ENCODE measurements at regions not wholly inside any gene's neighbourhood (a gene's known extent, or its start where the extent isn't known, plus 50 kb on each side); places are given as distances from the start of the nearest gene placed in this dataset.

GRCh38 chr2:182586426-182586825, 129.6 kb upstream of the DNAJC10 start:
- ChIA-PET CTCF (ENCODE audit: low intra/inter-chr PET ratio) (no interaction called here), POLR2A (interaction anchor here (1.1 kb wide), 1 partner anchor 15 kb away, joined by 3 read pairs; no protein-coding TSS in a partner anchor)
- H3K4me2 ChIP-seq (ENCODE audit: insufficient read depth, low read length), result no peak overlapping the region
- DNase-seq (ENCODE audit: extremely low read depth in 1 of 4, low spot score in 3 of 4) (no peak), FAIRE-seq (no peak), ATAC-seq (peak; percentile 46; the same call in 2 of the 3 replicates)
- H3K9ac ChIP-seq (ENCODE audit: insufficient read depth in 1 of 2, low read depth in 2 of 2, low read length in 2 of 2), result no peak overlapping the region
- BruUV-seq (replicated peaks), result no TSS peak
- WGBS (ENCODE audit: insufficient coverage, low coverage, missing lambda C conversion rate), result 4% methylated on average over 2 of the region's 2 CpGs
- intact Hi-C loops (cut with micrococcal nuclease), result no loop called here
- no peaks in the 10 kb centered on the region for H3K9me3 ChIP-seq (replicated peaks; ENCODE audit: control insufficient read depth, insufficient read depth, low read depth, low read length)
- H3K27me3 ChIP-seq (ENCODE audit: control insufficient read depth in 2 of 2, insufficient read depth in 2 of 2, low read length in 2 of 2), result no peaks in the 10 kb centered on the region
- H4K20me1 ChIP-seq (replicated peaks; ENCODE audit: control insufficient read depth, insufficient read depth, low read length), result no peaks in the 10 kb centered on the region
- H3K79me2 ChIP-seq (ENCODE audit: control insufficient read depth, insufficient read depth, low read length), result no peaks in the 10 kb centered on the region
- H2AFZ ChIP-seq (ENCODE audit: low read depth, low read length), result no peak overlapping the region
- H3K4me3 ChIP-seq, result no peak overlapping the region
- in situ Hi-C loops (cut with MboI), result no loop called here
- no peaks in the 10 kb centered on the region for H3K36me3 ChIP-seq (ENCODE audit: control insufficient read depth, insufficient read depth, low read length)
- H3K9me1 ChIP-seq (ENCODE audit: control insufficient read depth, insufficient read depth, low read length), result no peaks in the 10 kb centered on the region
- no peak overlapping the region for H3K27ac ChIP-seq (ENCODE audit: extremely low read depth, low read depth, low read length)
- TF ChIP-seq ZNF282 (CRISPR knock-in tag; IDR thresholded peaks at IDR 0.05), result no peak
- TF ChIP-seq, protein P1, sequence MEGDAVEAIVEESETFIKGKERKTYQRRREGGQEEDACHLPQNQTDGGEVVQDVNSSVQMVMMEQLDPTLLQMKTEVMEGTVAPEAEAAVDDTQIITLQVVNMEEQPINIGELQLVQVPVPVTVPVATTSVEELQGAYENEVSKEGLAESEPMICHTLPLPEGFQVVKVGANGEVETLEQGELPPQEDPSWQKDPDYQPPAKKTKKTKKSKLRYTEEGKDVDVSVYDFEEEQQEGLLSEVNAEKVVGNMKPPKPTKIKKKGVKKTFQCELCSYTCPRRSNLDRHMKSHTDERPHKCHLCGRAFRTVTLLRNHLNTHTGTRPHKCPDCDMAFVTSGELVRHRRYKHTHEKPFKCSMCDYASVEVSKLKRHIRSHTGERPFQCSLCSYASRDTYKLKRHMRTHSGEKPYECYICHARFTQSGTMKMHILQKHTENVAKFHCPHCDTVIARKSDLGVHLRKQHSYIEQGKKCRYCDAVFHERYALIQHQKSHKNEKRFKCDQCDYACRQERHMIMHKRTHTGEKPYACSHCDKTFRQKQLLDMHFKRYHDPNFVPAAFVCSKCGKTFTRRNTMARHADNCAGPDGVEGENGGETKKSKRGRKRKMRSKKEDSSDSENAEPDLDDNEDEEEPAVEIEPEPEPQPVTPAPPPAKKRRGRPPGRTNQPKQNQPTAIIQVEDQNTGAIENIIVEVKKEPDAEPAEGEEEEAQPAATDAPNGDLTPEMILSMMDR (IDR thresholded peaks at IDR 0.05 in 2 of 3, conservative IDR thresholded peaks at IDR 0.05 in 1 of 3; ENCODE audit: insufficient read depth in 2 of 3, low read depth in 1 of 3, low read length in 3 of 3), result peak in 1 of 3 experiments; percentile 22; a peak in 1 of 6 replicates
- TF ChIP-seq RAD21 (CRISPR knock-in tag; conservative IDR thresholded peaks at IDR 0.05 in 1 of 2, IDR thresholded peaks at IDR 0.05 in 1 of 2), result peak; percentile 8 to 19; a peak in 2 of 4 replicates
- no peak for TF ChIP-seq ZNF174 (CRISPR knock-in tag; IDR thresholded peaks at IDR 0.05)
- H3K4me1 ChIP-seq (replicated peaks in 1 of 2; ENCODE audit: control insufficient read depth in 2 of 2, insufficient read depth in 2 of 2, low read length in 2 of 2), result no peaks in the 10 kb centered on the region

GRCh38 chr2:182587831-182588230, 128.2 kb upstream of the DNAJC10 start:
- WGBS (ENCODE audit: insufficient coverage, low coverage, missing lambda C conversion rate), result 8% methylated on average over 1 of the region's 1 CpG
- DNase-seq (ENCODE audit: extremely low read depth in 1 of 4, low spot score in 3 of 4), result no peak
- Histone ChIP-seq H3K27ac (ENCODE audit: extremely low read depth, low read depth, low read length) (no peak overlapping the region), H2AFZ (ENCODE audit: low read depth, low read length) (no peak overlapping the region), H3K36me3 (ENCODE audit: control insufficient read depth, insufficient read depth, low read length) (no peaks in the 10 kb centered on the region), H3K4me1 (replicated peaks in 1 of 2; ENCODE audit: control insufficient read depth in 2 of 2, insufficient read depth in 2 of 2, low read length in 2 of 2) (no peaks in the 10 kb centered on the region), H3K4me3 (no peak overlapping the region), H3K9ac (ENCODE audit: insufficient read depth in 1 of 2, low read depth in 2 of 2, low read length in 2 of 2) (no peak overlapping the region), H3K4me2 (ENCODE audit: insufficient read depth, low read length) (no peak overlapping the region), H3K79me2 (ENCODE audit: control insufficient read depth, insufficient read depth, low read length) (no peaks in the 10 kb centered on the region), H3K27me3 (ENCODE audit: control insufficient read depth in 2 of 2, insufficient read depth in 2 of 2, low read length in 2 of 2) (no peaks in the 10 kb centered on the region), H4K20me1 (replicated peaks; ENCODE audit: control insufficient read depth, insufficient read depth, low read length) (no peaks in the 10 kb centered on the region), H3K9me1 (ENCODE audit: control insufficient read depth, insufficient read depth, low read length) (no peaks in the 10 kb centered on the region), H3K9me3 (replicated peaks; ENCODE audit: control insufficient read depth, insufficient read depth, low read depth, low read length) (no peaks in the 10 kb centered on the region)
- POLR2A ChIA-PET, result no interaction called here
- CTCF ChIA-PET (ENCODE audit: low intra/inter-chr PET ratio), result no interaction called here
- FAIRE-seq, result no peak
- in situ Hi-C loops (cut with MboI), result no loop called here
- intact Hi-C loops (cut with micrococcal nuclease), result no loop called here
- ATAC-seq, result no peak
- no TSS peak for BruUV-seq (replicated peaks)
- TF ChIP-seq, protein P2, sequence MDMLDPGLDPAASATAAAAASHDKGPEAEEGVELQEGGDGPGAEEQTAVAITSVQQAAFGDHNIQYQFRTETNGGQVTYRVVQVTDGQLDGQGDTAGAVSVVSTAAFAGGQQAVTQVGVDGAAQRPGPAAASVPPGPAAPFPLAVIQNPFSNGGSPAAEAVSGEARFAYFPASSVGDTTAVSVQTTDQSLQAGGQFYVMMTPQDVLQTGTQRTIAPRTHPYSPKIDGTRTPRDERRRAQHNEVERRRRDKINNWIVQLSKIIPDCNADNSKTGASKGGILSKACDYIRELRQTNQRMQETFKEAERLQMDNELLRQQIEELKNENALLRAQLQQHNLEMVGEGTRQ (CRISPR knock-in tag; IDR thresholded peaks at IDR 0.05), result no peak
- TF ChIP-seq JUNB (CRISPR knock-in tag; conservative IDR thresholded peaks at IDR 0.05) (no peak), EHMT2 (IDR thresholded peaks at IDR 0.05) (no peak), ZNF280A (IDR thresholded peaks at IDR 0.05; ENCODE audit: low read depth, partially characterized antibody) (no peak), HIVEP1 (CRISPR knock-in tag; IDR thresholded peaks at IDR 0.05) (no peak), MAFG (tag; conservative IDR thresholded peaks at IDR 0.05) (no peak)
- TF ChIP-seq, protein P3, sequence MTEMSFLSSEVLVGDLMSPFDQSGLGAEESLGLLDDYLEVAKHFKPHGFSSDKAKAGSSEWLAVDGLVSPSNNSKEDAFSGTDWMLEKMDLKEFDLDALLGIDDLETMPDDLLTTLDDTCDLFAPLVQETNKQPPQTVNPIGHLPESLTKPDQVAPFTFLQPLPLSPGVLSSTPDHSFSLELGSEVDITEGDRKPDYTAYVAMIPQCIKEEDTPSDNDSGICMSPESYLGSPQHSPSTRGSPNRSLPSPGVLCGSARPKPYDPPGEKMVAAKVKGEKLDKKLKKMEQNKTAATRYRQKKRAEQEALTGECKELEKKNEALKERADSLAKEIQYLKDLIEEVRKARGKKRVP (CRISPR knock-in tag; IDR thresholded peaks at IDR 0.05), result no peak

All from K562 (cell line).